BJ (cell line): ENCODE measurements at regions not wholly inside any gene's neighbourhood (a gene's known extent, or its start where the extent isn't known, plus 50 kb on each side); places are given as distances from the start of the nearest gene placed in this dataset.

Source experiments
- CTCF ChIA-PET: fragments of 350-600 bp; formaldehyde crosslinking; extraction: SDS; loops from one replicate; lab custom pipeline; 2021; ENCODE audit warnings: antibody characterized with exemption, inconsistent platforms; lab: Yijun Ruan, JAX
- POLR2A ChIA-PET: fragments of 300-600 bp; sonication (Branson Sonifier 250); formaldehyde crosslinking; extraction: SDS; loops from one replicate; lab custom pipeline; 2021; ENCODE audit warnings: antibody characterized with exemption; lab: Charles Lee
- DNase-seq: peaks from one replicate; pipeline ENCODE4 v3.0.0-alpha.2; 2011; ENCODE audit warnings: low read depth
- H3K27me3 ChIP-seq: 2 replicates; pipeline ENCODE4 v1.6.0; 2011; ENCODE audit warnings: low read length; ENCODE audit not compliant: control insufficient read depth, insufficient read depth
- H3K36me3 ChIP-seq: 2 replicates; pipeline ENCODE4 v1.5.1; 2011; ENCODE audit warnings: low read length; ENCODE audit not compliant: control insufficient read depth, insufficient read depth
- H3K4me3 ChIP-seq: 2 replicates; pipeline ENCODE4 v1.5.1; 2011; ENCODE audit warnings: low read depth, mild to moderate bottlenecking, control low read depth, low read length
- CTCF ChIP-seq: IDR thresholded peaks from 2 replicates; pipeline ENCODE4 v1.5.1; 2011; ENCODE audit warnings: low read depth, mild to moderate bottlenecking, control low read depth, inconsistent platforms, low read length, moderate library complexity; ENCODE audit not compliant: insufficient read depth

DNA sequence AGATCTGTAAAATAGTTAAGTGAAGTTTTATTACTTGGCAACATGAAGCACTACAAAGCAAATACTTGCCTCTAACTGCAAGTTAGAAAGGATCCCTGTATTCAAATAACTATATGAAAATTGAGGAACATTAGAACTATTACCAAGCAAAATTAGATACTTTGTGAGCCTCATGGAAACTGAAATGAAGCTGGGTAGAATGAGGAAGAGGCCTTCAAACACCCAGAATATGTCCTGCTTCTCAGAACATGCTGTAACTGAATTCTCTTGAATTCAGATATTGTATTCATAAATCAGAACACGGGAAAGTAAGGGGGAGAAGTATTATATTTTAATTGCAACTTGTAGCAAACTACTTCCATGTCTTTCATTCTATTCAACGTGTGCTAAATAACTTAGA, 947.9 kb downstream of the PCDH17 start:
- ChIA-PET CTCF (no interaction called here), POLR2A (no interaction called here)
- DNase-seq, result no peak

GRCh38 chr13:58583966-58584365, 952.4 kb downstream of the PCDH17 start:
- H3K36me3 ChIP-seq, result no peaks in the 10 kb centered on the region
- H3K27me3 ChIP-seq, result no peaks in the 10 kb centered on the region
- CTCF ChIA-PET, result no interaction called here
- no peak for TF ChIP-seq CTCF
- H3K4me3 ChIP-seq, result no peak overlapping the region
- POLR2A ChIA-PET, result no interaction called here
- no peak for DNase-seq

More for the DNA sequence above, 947.9 kb downstream of the PCDH17 start:
- Histone ChIP-seq H3K36me3 (no peaks in the 10 kb centered on the region), H3K4me3 (no peak overlapping the region), H3K27me3 (no peaks in the 10 kb centered on the region)
- TF ChIP-seq CTCF, result no peak

GRCh38 chr13:58584610-58585009, 953.1 kb downstream of the PCDH17 start:
- H3K36me3 ChIP-seq, result no peaks in the 10 kb centered on the region
- TF ChIP-seq CTCF, result no peak
- no peak for DNase-seq
- CTCF ChIA-PET, result no interaction called here
- POLR2A ChIA-PET, result no interaction called here
- no peaks in the 10 kb centered on the region for H3K27me3 ChIP-seq
- no peak overlapping the region for H3K4me3 ChIP-seq

GRCh38 chr13:58587183-58587582, 955.6 kb downstream of the PCDH17 start:
- no peak for DNase-seq
- ChIA-PET POLR2A (no interaction called here), CTCF (no interaction called here)
- no peak for TF ChIP-seq CTCF
- Histone ChIP-seq H3K4me3 (no peak overlapping the region), H3K27me3 (no peaks in the 10 kb centered on the region), H3K36me3 (no peaks in the 10 kb centered on the region)

GRCh38 chr13:58592052-58592451, 960.5 kb downstream of the PCDH17 start:
- CTCF ChIA-PET, result no interaction called here
- POLR2A ChIA-PET, result no interaction called here
- no peak for DNase-seq

More at GRCh38 chr13:58592052-58592451, 960.5 kb downstream of the PCDH17 start:
- Histone ChIP-seq H3K4me3 (no peak overlapping the region), H3K36me3 (no peaks in the 10 kb centered on the region), H3K27me3 (no peaks in the 10 kb centered on the region)
- no peak for TF ChIP-seq CTCF
